Liver (tissue), 8 donors: ENCODE measurements at regions not wholly inside any gene's neighbourhood (a gene's known extent, or its start where the extent isn't known, plus 50 kb on each side); places are given as distances from the start of the nearest gene placed in this dataset.

Source experiments
- DNase-seq: peaks from one replicate; pipeline ENCODE4 v3.0.0-alpha.2; 2017; ENCODE audit warnings: low spot score
- H3K27ac ChIP-seq, 2 donors: one replicate each; pipeline ENCODE4 v1.7.0; 2013; ENCODE audit warnings: inconsistent platforms in 2 of 2, low read length in 2 of 2, control low read depth in 1 of 2, low read depth in 1 of 2, mild to moderate bottlenecking in 1 of 2
- H3K27me3 ChIP-seq, 4 donors: one replicate each; pipeline versions ENCODE4 v1.6.1 to v1.7.0; 2013; ENCODE audit warnings: low read length in 3 of 4, inconsistent platforms in 1 of 4, mild to moderate bottlenecking in 1 of 4, moderate library complexity in 1 of 4; ENCODE audit not compliant: control insufficient read depth in 4 of 4, insufficient read depth in 4 of 4
- H3K36me3 ChIP-seq, 4 donors: one replicate each; pipeline versions ENCODE4 v1.6.1 to v1.7.0; 2013; ENCODE audit warnings: low read length in 3 of 4, mild to moderate bottlenecking in 3 of 4, low read depth in 1 of 4, moderate library complexity in 1 of 4; ENCODE audit not compliant: control insufficient read depth in 4 of 4, insufficient read depth in 3 of 4
- H3K4me1 ChIP-seq, 4 donors: one replicate each; pipeline versions ENCODE4 v1.6.1 to v1.7.0; 2013; ENCODE audit warnings: low read length in 3 of 4, mild to moderate bottlenecking in 3 of 4, moderate library complexity in 1 of 4; ENCODE audit not compliant: control insufficient read depth in 4 of 4, insufficient read depth in 4 of 4
- H3K4me3 ChIP-seq, 3 donors: one replicate each; pipeline versions ENCODE4 v1.6.1 to v1.7.0; 2013; ENCODE audit warnings: low read length in 3 of 3, control low read depth in 1 of 3, low read depth in 1 of 3, mild to moderate bottlenecking in 1 of 3
- H3K9ac ChIP-seq, 2 donors: one replicate each; pipeline ENCODE4 v1.7.0; 2013; ENCODE audit warnings: low read length in 2 of 2, mild to moderate bottlenecking in 2 of 2, moderate library complexity in 2 of 2, control low read depth in 1 of 2, low read depth in 1 of 2
- H3K9me3 ChIP-seq, 4 donors: one replicate each; pipeline versions ENCODE4 v1.6.1 to v1.7.0; 2013; ENCODE audit warnings: low read length in 3 of 4; ENCODE audit not compliant: control insufficient read depth in 4 of 4
- ATF3 ChIP-seq: IDR thresholded peaks from 2 replicates; pipeline ENCODE4 v1.6.1; 2016; ENCODE audit warnings: antibody characterized with exemption
- CTCF ChIP-seq: fragments of 150-350 bp; IDR thresholded peaks from 2 replicates; pipeline ENCODE4 v1.5.1; 2017; ENCODE audit warnings: improper control_type of control experiment, low read depth, low read length; ENCODE audit not compliant: missing input control
- EGR1 ChIP-seq, 2 donors: IDR thresholded peaks; 2 replicates each; pipeline ENCODE4 v1.6.1; 2016 to 2018; ENCODE audit warnings: antibody characterized with exemption in 2 of 2, low read depth in 2 of 2
- FOXA1 ChIP-seq: IDR thresholded peaks from 2 replicates; pipeline ENCODE4 v1.6.1; 2016; ENCODE audit warnings: antibody characterized with exemption
- FOXA2 ChIP-seq: IDR thresholded peaks from 2 replicates; pipeline ENCODE4 v1.6.1; 2016; ENCODE audit warnings: antibody characterized with exemption
- GABPA ChIP-seq, 2 donors: IDR thresholded peaks in 1 of 2; conservative IDR thresholded peaks in 1 of 2; 2 replicates each; pipeline ENCODE4 v1.6.1; 2016; ENCODE audit warnings: antibody characterized with exemption in 2 of 2, mild to moderate bottlenecking in 1 of 2, moderate library complexity in 1 of 2
- HNF4A ChIP-seq, 2 donors: conservative IDR thresholded peaks; 2 replicates each; pipeline ENCODE4 v1.6.1; 2016; ENCODE audit warnings: antibody characterized with exemption in 2 of 2, mild to moderate bottlenecking in 2 of 2
- HNF4G ChIP-seq: IDR thresholded peaks from 2 replicates; pipeline ENCODE4 v1.6.1; 2016; ENCODE audit warnings: antibody characterized with exemption
- JUND ChIP-seq, 2 donors: IDR thresholded peaks; 2 replicates each; pipeline ENCODE4 v1.6.1; 2016; ENCODE audit warnings: antibody characterized with exemption in 2 of 2
- MAX ChIP-seq: IDR thresholded peaks from 2 replicates; pipeline ENCODE4 v1.6.1; 2016; ENCODE audit warnings: antibody characterized with exemption
- NR2F2 ChIP-seq: IDR thresholded peaks from 2 replicates; pipeline ENCODE4 v1.6.1; 2016; ENCODE audit warnings: antibody characterized with exemption
- RAD21 ChIP-seq, 2 donors: IDR thresholded peaks; 2 replicates each; pipeline ENCODE4 v1.6.1; 2016; ENCODE audit warnings: antibody characterized with exemption in 2 of 2, mild to moderate bottlenecking in 2 of 2
- REST ChIP-seq: IDR thresholded peaks from 2 replicates; pipeline ENCODE4 v1.6.1; 2016; ENCODE audit warnings: antibody characterized with exemption, mild to moderate bottlenecking
- RXRA ChIP-seq, 2 donors: IDR thresholded peaks; 2 replicates each; pipeline ENCODE4 v1.6.1; 2017 to 2018; ENCODE audit warnings: antibody characterized with exemption in 2 of 2, mild to moderate bottlenecking in 1 of 2
- SP1 ChIP-seq: IDR thresholded peaks from 2 replicates; pipeline ENCODE4 v1.6.1; 2018; ENCODE audit warnings: antibody characterized with exemption, mild to moderate bottlenecking
- TAF1 ChIP-seq: conservative IDR thresholded peaks from 2 replicates; pipeline ENCODE4 v1.6.1; 2016; ENCODE audit warnings: antibody characterized with exemption, mild to moderate bottlenecking
- YY1 ChIP-seq: IDR thresholded peaks from 2 replicates; pipeline ENCODE4 v1.6.1; 2016; ENCODE audit warnings: antibody characterized with exemption, mild to moderate bottlenecking
- WGBS: extraction: QIAGEN DNeasy Blood & Tissue Kit; methylation state at CpG from one replicate; pipeline ENCODE4 v1.1.7; 2013; 5-methylcytosine and 5-hydroxymethylcytosine counted together
- TF ChIP-seq, protein P1 (sequence below): IDR thresholded peaks from 2 replicates; pipeline ENCODE4 v1.6.1; 2016; ENCODE audit warnings: antibody characterized with exemption
- donor health status: healthy.
- donor health status: healthy.
- donor health status: healthy.
- donor health status: healthy.
- donor health status: healthy.

DNA sequence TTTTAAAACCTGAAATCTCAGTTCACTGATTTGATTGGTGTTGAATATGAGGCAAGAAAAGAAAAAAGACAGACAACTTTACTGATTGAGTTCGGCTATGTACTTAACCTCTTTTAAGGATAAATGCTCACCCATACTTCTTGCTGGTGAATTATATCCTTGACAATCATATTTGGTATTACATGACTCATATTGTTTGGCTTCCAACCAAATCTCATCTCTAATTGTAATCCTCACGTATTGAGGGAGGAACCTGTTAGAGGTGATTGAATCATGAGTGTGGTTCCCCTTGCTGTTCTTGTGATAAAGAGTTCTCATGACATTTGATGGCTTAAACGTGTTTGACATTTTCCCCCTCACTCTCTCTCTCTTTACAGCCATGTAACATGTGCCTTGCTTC lies 255.6 kb upstream of the IZUMO3 start:
- H3K4me1 ChIP-seq = no peaks in the 10 kb centered on the region
- DNase-seq = no peak
- TF ChIP-seq CTCF (no peak), RXRA (IDR thresholded peaks at IDR 0.05) (no peak), FOXA2 (no peak), YY1 (no peak)
- no peak overlapping the region for H3K27ac ChIP-seq
- no peak overlapping the region for H3K9ac ChIP-seq
- no peaks in the 10 kb centered on the region for H3K36me3 ChIP-seq
- no peaks in the 10 kb centered on the region for H3K9me3 ChIP-seq
- WGBS = 53% methylated on average over 3 of the region's 3 CpGs
- no peaks in the 10 kb centered on the region for H3K27me3 ChIP-seq
- H3K4me3 ChIP-seq = no peak overlapping the region

- Histone ChIP-seq H3K27me3 (no peaks in the 10 kb centered on the region), H3K27ac (no peak overlapping the region), H3K4me1 (no peaks in the 10 kb centered on the region), H3K36me3 (no peaks in the 10 kb centered on the region), H3K9ac (no peak overlapping the region), H3K9me3 (no peaks in the 10 kb centered on the region), H3K4me3 (no peak overlapping the region)
- TF ChIP-seq REST (no peak), GABPA (IDR thresholded peaks at IDR 0.05 in 1 of 2, conservative IDR thresholded peaks at IDR 0.05 in 1 of 2) (no peak), NR2F2 (no peak), HNF4A (conservative IDR thresholded peaks at IDR 0.05) (no peak), MAX (no peak), EGR1 (IDR thresholded peaks at IDR 0.05; ENCODE audit: low read depth in 2 of 2) (no peak), SP1 (no peak), TAF1 (no peak), ATF3 (no peak), HNF4G (no peak), JUND (IDR thresholded peaks at IDR 0.05) (no peak), RXRA (IDR thresholded peaks at IDR 0.05) (no peak), CTCF (no peak), FOXA1 (no peak), YY1 (no peak), RAD21 (IDR thresholded peaks at IDR 0.05) (no peak), FOXA2 (no peak)
- TF ChIP-seq, protein P1, sequence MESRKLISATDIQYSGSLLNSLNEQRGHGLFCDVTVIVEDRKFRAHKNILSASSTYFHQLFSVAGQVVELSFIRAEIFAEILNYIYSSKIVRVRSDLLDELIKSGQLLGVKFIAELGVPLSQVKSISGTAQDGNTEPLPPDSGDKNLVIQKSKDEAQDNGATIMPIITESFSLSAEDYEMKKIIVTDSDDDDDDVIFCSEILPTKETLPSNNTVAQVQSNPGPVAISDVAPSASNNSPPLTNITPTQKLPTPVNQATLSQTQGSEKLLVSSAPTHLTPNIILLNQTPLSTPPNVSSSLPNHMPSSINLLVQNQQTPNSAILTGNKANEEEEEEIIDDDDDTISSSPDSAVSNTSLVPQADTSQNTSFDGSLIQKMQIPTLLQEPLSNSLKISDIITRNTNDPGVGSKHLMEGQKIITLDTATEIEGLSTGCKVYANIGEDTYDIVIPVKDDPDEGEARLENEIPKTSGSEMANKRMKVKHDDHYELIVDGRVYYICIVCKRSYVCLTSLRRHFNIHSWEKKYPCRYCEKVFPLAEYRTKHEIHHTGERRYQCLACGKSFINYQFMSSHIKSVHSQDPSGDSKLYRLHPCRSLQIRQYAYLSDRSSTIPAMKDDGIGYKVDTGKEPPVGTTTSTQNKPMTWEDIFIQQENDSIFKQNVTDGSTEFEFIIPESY = no peak
- DNase-seq = no peak
- 29% methylated on average over 2 of the region's 2 CpGs for WGBS
These were observed 248.1 kb upstream of the IZUMO3 start for GRCh38 chr9:24793787-24794186.
